HUDEP-2 (cell line): ENCODE measurements at regions not wholly inside any gene's neighbourhood (a gene's known extent, or its start where the extent isn't known, plus 50 kb on each side); places are given as distances from the start of the nearest gene placed in this dataset.
A peak's percentile ranks its signal among the peaks of the same experiment; 100 is the strongest.
"Not testable (repeated sequence)": the region's sequence is repeated elsewhere in the genome, so short reads cannot be mapped to it uniquely, and the experiment has no call there.

Source experiments
- DNase-seq, 76 experiments: peaks; one replicate each; lab custom pipeline; 2025; ENCODE audit not compliant: unreplicated experiment in 76 of 76; lab: John Stamatoyannopoulos, UW

- peak in 52 of 76 experiments; percentile 1 to 60 (median 28) for DNase-seq
Measured at GRCh38 chr11:129695571-129696308, 119.9 kb upstream of the TMEM45B start.

GRCh38 chr11:129696309-129696989, 119.2 kb upstream of the TMEM45B start:
- DNase-seq, result no peak

- DNase-seq, result no peak
Measured at GRCh38 chr11:129698212-129698611, 117.4 kb upstream of the TMEM45B start.

DNA sequence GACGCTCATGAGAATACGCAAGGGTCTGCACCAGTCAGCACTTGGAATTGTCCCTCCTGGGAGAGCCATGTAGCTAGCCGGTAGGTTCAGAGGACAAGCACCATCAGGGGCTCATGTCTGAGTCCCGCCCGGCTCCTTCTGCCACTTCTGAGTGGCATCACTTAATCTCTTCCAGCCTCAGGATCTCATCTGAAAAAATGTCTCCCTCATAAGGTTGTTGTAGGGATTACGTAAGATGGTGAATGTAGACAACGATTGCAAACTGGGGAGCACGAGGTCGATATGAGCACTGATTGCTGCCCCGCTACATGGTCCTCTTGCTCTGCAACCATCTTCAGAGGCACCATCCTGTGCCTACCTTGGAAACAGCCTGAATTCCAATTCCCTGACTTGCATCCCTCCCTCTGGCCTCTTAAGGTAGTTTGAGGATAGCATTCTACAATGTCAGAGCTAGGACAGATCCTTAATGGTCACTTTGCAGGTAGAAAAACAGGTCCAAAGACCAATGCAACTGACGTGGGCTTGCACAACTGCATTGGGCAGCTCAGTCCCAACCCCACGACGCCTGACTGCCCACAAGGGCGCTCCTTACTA, 115.8 kb upstream of the TMEM45B start:
- DNase-seq, result no peak

GRCh38 chr11:129700701-129701100, 114.9 kb upstream of the TMEM45B start:
- no peak for DNase-seq

DNA sequence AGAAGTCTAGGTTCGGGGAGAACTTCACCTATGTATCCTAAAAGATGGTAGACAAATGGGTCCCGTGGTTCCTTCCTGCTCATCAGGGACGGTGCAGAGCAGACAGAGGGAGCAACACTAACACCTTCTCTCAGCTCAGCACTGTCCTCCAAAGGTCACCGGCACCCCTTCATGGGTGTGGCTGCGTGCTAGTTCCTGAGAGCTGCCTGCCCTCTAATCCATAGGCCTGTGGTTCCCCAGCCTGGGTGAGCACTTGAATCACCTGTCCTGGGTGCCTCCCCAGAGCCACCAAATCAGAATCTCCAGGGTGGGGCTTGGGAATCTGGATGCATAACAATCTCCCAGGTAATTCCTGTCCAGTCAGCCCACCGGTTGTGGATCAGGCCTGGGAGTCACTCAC, 113.9 kb upstream of the TMEM45B start:
- no peak for DNase-seq

- no peak for DNase-seq
Measured at GRCh38 chr11:129702410-129703398, 112.9 kb upstream of the TMEM45B start.

DNA sequence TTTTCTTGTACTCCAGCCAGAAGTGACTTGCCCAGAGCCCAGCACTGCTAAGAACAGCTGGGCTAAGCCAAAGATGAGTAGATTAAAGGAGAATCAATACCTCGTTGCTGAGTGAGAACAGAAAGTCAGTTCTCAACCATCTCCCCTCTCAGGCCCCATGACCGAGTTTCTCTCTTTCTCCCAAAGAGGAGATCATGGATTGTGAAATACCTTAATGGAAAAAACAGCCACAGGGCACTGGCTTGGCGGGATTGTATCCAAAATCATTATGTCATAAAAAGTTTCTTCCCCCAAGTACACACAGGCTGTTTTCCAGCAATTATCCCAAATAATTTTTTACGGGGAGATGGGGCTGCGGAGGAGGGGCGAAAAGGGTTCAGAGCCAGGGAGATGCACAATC, 111.8 kb upstream of the TMEM45B start:
- DNase-seq, result no peak

GRCh38 chr11:129704831-129705230, 110.8 kb upstream of the TMEM45B start:
- no peak for DNase-seq

- no peak for DNase-seq
Measured at GRCh38 chr11:129705341-129705740, 110.3 kb upstream of the TMEM45B start.

- DNase-seq, result no peak
Measured at GRCh38 chr11:129705933-129706332, 109.7 kb upstream of the TMEM45B start.

GRCh38 chr11:129709801-129710398, 105.7 kb upstream of the TMEM45B start:
- no peak for DNase-seq

- DNase-seq, result no peak
Measured at GRCh38 chr11:129710423-129710822, 105.2 kb upstream of the TMEM45B start.

- DNase-seq, result no peak
Measured at GRCh38 chr11:129711760-129712159, 103.9 kb upstream of the TMEM45B start.

DNA sequence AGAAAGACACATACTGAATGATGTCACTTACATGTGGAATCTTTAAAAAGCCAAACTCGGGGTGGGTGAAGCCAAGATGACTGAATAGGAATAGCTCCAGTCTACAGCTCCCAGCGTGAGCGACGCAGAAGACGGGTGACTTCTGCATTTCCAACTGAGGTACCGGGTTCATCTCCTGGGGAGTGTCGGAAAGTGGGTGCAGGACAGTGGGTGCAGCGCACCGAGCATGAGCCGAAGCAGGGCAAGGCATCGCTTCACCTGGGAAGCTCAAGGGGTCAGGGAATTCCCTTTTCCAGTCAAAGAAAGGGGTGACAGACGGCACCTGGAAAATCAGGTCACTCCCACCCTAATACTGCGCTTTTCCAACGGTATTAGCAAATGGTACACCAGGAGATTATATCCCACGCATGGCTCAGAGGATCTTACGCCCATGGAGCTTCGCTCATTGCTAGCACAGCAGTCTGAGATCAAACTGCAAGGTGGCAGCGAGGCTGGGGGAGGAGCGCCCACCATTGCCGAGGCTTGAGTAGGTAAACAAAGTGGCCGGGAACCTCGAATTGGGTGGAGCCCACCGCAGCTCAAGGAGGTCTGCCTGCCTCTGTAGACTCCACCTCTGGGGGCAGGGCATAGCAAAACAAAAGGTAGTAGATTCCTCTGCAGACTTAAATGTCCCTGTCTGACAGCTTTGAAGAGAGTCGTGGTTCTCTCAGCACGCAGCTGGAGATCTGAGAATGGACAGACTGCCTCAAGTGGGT, 103.0 kb upstream of the TMEM45B start:
- DNase-seq, result not testable (repeated sequence)

DNA sequence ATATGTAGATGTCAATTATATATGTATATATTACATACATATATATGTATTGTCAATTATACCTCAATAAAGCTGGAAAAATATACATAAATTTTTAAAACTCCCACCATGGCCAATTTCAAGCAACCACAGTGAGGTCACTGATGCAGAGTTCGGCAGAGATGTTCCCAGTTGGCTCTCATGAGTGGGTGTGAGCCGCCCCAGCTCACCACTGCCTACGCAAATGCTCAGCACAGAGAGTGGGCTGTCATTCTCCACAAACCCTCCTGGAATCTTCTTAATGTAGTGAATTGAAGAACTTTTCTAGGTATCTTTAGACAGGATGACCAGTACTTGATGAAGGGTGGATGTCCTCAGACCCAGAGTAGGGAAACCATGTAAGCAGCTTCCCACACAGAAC, 96.6 kb upstream of the TMEM45B start:
- DNase-seq, result no peak

- DNase-seq, result no peak
Measured at GRCh38 chr11:129720156-129720555, 95.5 kb upstream of the TMEM45B start.

GRCh38 chr11:129720994-129721393, 94.7 kb upstream of the TMEM45B start:
- no peak for DNase-seq

GRCh38 chr11:129721685-129722084, 94.0 kb upstream of the TMEM45B start:
- DNase-seq, result no peak

GRCh38 chr11:129722529-129722928, 93.1 kb upstream of the TMEM45B start:
- DNase-seq, result no peak
